HEK293 (cell line): ENCODE measurements at regions not wholly inside any gene's neighbourhood (a gene's known extent, or its start where the extent isn't known, plus 50 kb on each side); places are given as distances from the start of the nearest gene placed in this dataset.

Experiments used
- CTCF ChIA-PET: fragments of 350-600 bp; formaldehyde crosslinking; extraction: SDS; loops from one replicate; lab custom pipeline; 2021; ENCODE audit warnings: antibody characterized with exemption; lab: Yijun Ruan, JAX
- POLR2A ChIA-PET: fragments of 300-600 bp; formaldehyde crosslinking; extraction: SDS; loops from one replicate; lab custom pipeline; 2020; ENCODE audit warnings: antibody characterized with exemption, inconsistent platforms; lab: Yijun Ruan, JAX
- H3K27ac ChIP-seq: fragments of 200-500 bp; sonication (Bioruptor generic); 2 replicates; pipeline ENCODE4 v1.5.1; 2014; ENCODE audit warnings: low read depth, low read length, control low read depth, inconsistent platforms; ENCODE audit errors: extremely low read depth
- H3K36me3 ChIP-seq, 2 experiments: fragments of 200-500 bp in 1 of 2; sonication (Bioruptor generic) in 1 of 2; 1 replicate in 1 of 2; 2 replicates in 1 of 2; pipeline ENCODE4 v1.5.1; 2014 to 2017; ENCODE audit warnings: inconsistent platforms in 2 of 2, low read length in 2 of 2; ENCODE audit not compliant: control insufficient read depth in 2 of 2, insufficient read depth in 1 of 2
- H3K4me1 ChIP-seq: fragments of 200-500 bp; sonication (Bioruptor generic); 2 replicates; pipeline ENCODE4 v1.5.1; 2014; ENCODE audit warnings: mild to moderate bottlenecking, low read length, inconsistent platforms; ENCODE audit not compliant: control insufficient read depth, insufficient read depth
- H3K4me3 ChIP-seq: 2 replicates; pipeline ENCODE4 v1.5.1; 2011; ENCODE audit warnings: low read depth, mild to moderate bottlenecking, control low read depth, low read length, moderate library complexity
- H3K9me3 ChIP-seq: fragments of 200-500 bp; sonication (Bioruptor generic); 2 replicates; pipeline ENCODE4 v1.5.1; 2014; ENCODE audit warnings: low read depth, low read length, inconsistent platforms; ENCODE audit not compliant: control insufficient read depth, insufficient read depth
- ATF2 ChIP-seq: fragments of 450-650 bp; formaldehyde crosslinking; IDR thresholded peaks from 2 replicates; pipeline ENCODE4 v1.5.1; 2016; ENCODE audit warnings: missing biosample characterization, missing genetic modification characterization, low read depth
- BCL11A ChIP-seq: fragments of 450-650 bp; formaldehyde crosslinking; IDR thresholded peaks from 2 replicates; pipeline ENCODE4 v1.5.1; 2016; ENCODE audit warnings: low read depth, missing biosample characterization, missing genetic modification characterization
- GFI1B ChIP-seq: fragments of 450-650 bp; formaldehyde crosslinking; IDR thresholded peaks from 2 replicates; pipeline ENCODE4 v1.5.1; 2016; ENCODE audit warnings: missing biosample characterization, missing genetic modification characterization
- HIC1 ChIP-seq: fragments of 450-650 bp; formaldehyde crosslinking; IDR thresholded peaks from 2 replicates; pipeline ENCODE4 v1.5.1; 2016; ENCODE audit warnings: missing biosample characterization, missing genetic modification characterization
- KLF16 ChIP-seq: fragments of 450-650 bp; formaldehyde crosslinking; IDR thresholded peaks from 2 replicates; pipeline ENCODE4 v1.5.1; 2017; ENCODE audit warnings: missing biosample characterization, missing genetic modification characterization
- KLF8 ChIP-seq: fragments of 450-650 bp; formaldehyde crosslinking; IDR thresholded peaks from 2 replicates; pipeline ENCODE4 v1.5.1; 2016; ENCODE audit warnings: missing biosample characterization, missing genetic modification characterization
- OSR2 ChIP-seq: fragments of 450-650 bp; formaldehyde crosslinking; IDR thresholded peaks from 2 replicates; pipeline ENCODE4 v1.5.1; 2016; ENCODE audit warnings: missing biosample characterization, missing genetic modification characterization
- OVOL3 ChIP-seq: fragments of 450-650 bp; formaldehyde crosslinking; IDR thresholded peaks from 2 replicates; pipeline ENCODE4 v1.5.1; 2016; ENCODE audit warnings: missing biosample characterization, missing genetic modification characterization
- ZBTB44 ChIP-seq: fragments of 450-650 bp; IDR thresholded peaks from 2 replicates; pipeline ENCODE4 v1.5.1; 2018; ENCODE audit warnings: missing biosample characterization, mild to moderate bottlenecking, missing genetic modification characterization
- ZBTB8A ChIP-seq: fragments of 450-650 bp; formaldehyde crosslinking; IDR thresholded peaks from 2 replicates; pipeline ENCODE4 v1.5.1; 2016; ENCODE audit warnings: missing biosample characterization, missing genetic modification characterization
- ZFP3 ChIP-seq: fragments of 450-650 bp; formaldehyde crosslinking; IDR thresholded peaks from 2 replicates; pipeline ENCODE4 v1.5.1; 2016; ENCODE audit warnings: low read depth, missing biosample characterization, missing genetic modification characterization
- ZNF133 ChIP-seq: fragments of 450-650 bp; formaldehyde crosslinking; IDR thresholded peaks from 2 replicates; pipeline ENCODE4 v1.5.1; 2016; ENCODE audit warnings: missing biosample characterization, missing genetic modification characterization
- ZNF148 ChIP-seq: fragments of 450-650 bp; formaldehyde crosslinking; IDR thresholded peaks from 2 replicates; pipeline ENCODE4 v1.5.0; 2017; ENCODE audit warnings: missing biosample characterization, missing genetic modification characterization, borderline replicate concordance
- ZNF2 ChIP-seq: fragments of 450-650 bp; formaldehyde crosslinking; IDR thresholded peaks from 2 replicates; pipeline ENCODE4 v1.5.1; 2016; ENCODE audit warnings: missing biosample characterization, missing genetic modification characterization
- ZNF202 ChIP-seq: fragments of 450-650 bp; formaldehyde crosslinking; IDR thresholded peaks from 2 replicates; pipeline ENCODE4 v1.5.1; 2016; ENCODE audit warnings: missing biosample characterization, missing genetic modification characterization, borderline replicate concordance
- ZNF239 ChIP-seq: fragments of 450-650 bp; formaldehyde crosslinking; IDR thresholded peaks from 2 replicates; pipeline ENCODE4 v1.5.1; 2016; ENCODE audit warnings: missing biosample characterization, missing genetic modification characterization
- ZNF24 ChIP-seq: fragments of 450-650 bp; formaldehyde crosslinking; IDR thresholded peaks from 2 replicates; pipeline ENCODE4 v1.5.1; 2016; ENCODE audit warnings: missing biosample characterization, missing genetic modification characterization
- ZNF266 ChIP-seq: fragments of 450-650 bp; formaldehyde crosslinking; IDR thresholded peaks from 2 replicates; pipeline ENCODE4 v1.5.1; 2016; ENCODE audit warnings: missing biosample characterization, missing genetic modification characterization, low read depth
- ZNF292 ChIP-seq: fragments of 450-650 bp; formaldehyde crosslinking; IDR thresholded peaks from 2 replicates; pipeline ENCODE4 v1.5.1; 2016; ENCODE audit warnings: low read depth, missing biosample characterization, missing genetic modification characterization, borderline replicate concordance
- ZNF488 ChIP-seq: fragments of 450-650 bp; formaldehyde crosslinking; IDR thresholded peaks from 2 replicates; pipeline ENCODE4 v1.5.1; 2016; ENCODE audit warnings: missing biosample characterization, missing genetic modification characterization
- ZNF530 ChIP-seq: fragments of 450-650 bp; formaldehyde crosslinking; IDR thresholded peaks from 2 replicates; pipeline ENCODE4 v1.5.1; 2016; ENCODE audit warnings: low read depth, missing biosample characterization, missing genetic modification characterization
- ZNF549 ChIP-seq: fragments of 450-650 bp; IDR thresholded peaks from 2 replicates; pipeline ENCODE4 v1.5.1; 2018; ENCODE audit warnings: missing biosample characterization, missing genetic modification characterization, mild to moderate bottlenecking, inconsistent platforms, moderate library complexity
- ZNF560 ChIP-seq: fragments of 450-650 bp; formaldehyde crosslinking; IDR thresholded peaks from 2 replicates; pipeline ENCODE4 v1.5.1; 2017; ENCODE audit warnings: missing biosample characterization, missing genetic modification characterization, borderline replicate concordance
- ZNF571 ChIP-seq: fragments of 450-650 bp; formaldehyde crosslinking; IDR thresholded peaks from 2 replicates; pipeline ENCODE4 v1.5.0; 2017; ENCODE audit warnings: missing biosample characterization, missing genetic modification characterization
- ZNF707 ChIP-seq: fragments of 450-650 bp; formaldehyde crosslinking; IDR thresholded peaks from 2 replicates; pipeline ENCODE4 v1.5.1; 2016; ENCODE audit warnings: missing biosample characterization, missing genetic modification characterization
- ZNF843 ChIP-seq: fragments of 450-650 bp; formaldehyde crosslinking; IDR thresholded peaks from 2 replicates; pipeline ENCODE4 v1.5.1; 2016; ENCODE audit warnings: missing biosample characterization, missing genetic modification characterization
- ZSCAN16 ChIP-seq: fragments of 450-650 bp; formaldehyde crosslinking; IDR thresholded peaks from 2 replicates; pipeline ENCODE4 v1.5.1; 2016; ENCODE audit warnings: missing biosample characterization, missing genetic modification characterization
- ZSCAN5A ChIP-seq: fragments of 450-650 bp; formaldehyde crosslinking; IDR thresholded peaks from 2 replicates; pipeline ENCODE4 v1.5.1; 2016; ENCODE audit warnings: missing biosample characterization, missing genetic modification characterization

GRCh38 chr4:31947101-31947500, 1226.9 kb downstream of the PCDH7 start:
- TF ChIP-seq OVOL3 (no peak), ZBTB44 (tag by site-specific recombination) (no peak), ZNF239 (tag by site-specific recombination) (no peak), ZNF148 (tag by site-specific recombination) (no peak), KLF16 (tag by site-specific recombination) (no peak), ZNF2 (tag by site-specific recombination) (no peak), HIC1 (tag by site-specific recombination) (no peak), ZNF133 (no peak), ATF2 (tag by site-specific recombination) (no peak), GFI1B (tag by site-specific recombination) (no peak), ZNF24 (tag by site-specific recombination) (no peak), OSR2 (tag by site-specific recombination) (no peak), BCL11A (tag by site-specific recombination) (no peak)
- CTCF ChIA-PET = no interaction called here
- H3K36me3 ChIP-seq = no peaks in the 10 kb centered on the region

GRCh38 chr4:31949045-31949444, 1228.9 kb downstream of the PCDH7 start:
- H3K36me3 ChIP-seq = no peaks in the 10 kb centered on the region
- H3K4me1 ChIP-seq = no peaks in the 10 kb centered on the region
- no peak overlapping the region for H3K4me3 ChIP-seq
- ChIA-PET CTCF (interaction anchor here (0.6 kb wide), 1 partner anchor 260 kb away, joined by 3 read pairs; no protein-coding TSS in a partner anchor), POLR2A (no interaction called here)
- no peak overlapping the region for H3K27ac ChIP-seq
- H3K9me3 ChIP-seq = no peaks in the 10 kb centered on the region
- no peak for TF ChIP-seq ZNF530
- TF ChIP-seq ZNF488 (tag by site-specific recombination) = no peak
- no peak for TF ChIP-seq ZBTB8A (tag by site-specific recombination)
- TF ChIP-seq ZNF549 = no peak
- no peak for TF ChIP-seq ZFP3 (tag by site-specific recombination)
- TF ChIP-seq ZSCAN5A (tag by site-specific recombination) = no peak
- no peak for TF ChIP-seq ZNF292 (tag by site-specific recombination)
- no peak for TF ChIP-seq ZNF843
- no peak for TF ChIP-seq ZNF571 (tag by site-specific recombination)
- TF ChIP-seq ZNF560 (tag by site-specific recombination) = no peak
- TF ChIP-seq ZNF707 (tag by site-specific recombination) = no peak
- no peak for TF ChIP-seq ZNF266
- TF ChIP-seq ZSCAN16 (tag by site-specific recombination) = no peak
- TF ChIP-seq ZNF202 (tag by site-specific recombination) = no peak
- TF ChIP-seq KLF8 (tag by site-specific recombination) = no peak

More at GRCh38 chr4:31947101-31947500, 1226.9 kb downstream of the PCDH7 start:
- POLR2A ChIA-PET = no interaction called here
- Histone ChIP-seq H3K9me3 (no peaks in the 10 kb centered on the region), H3K4me1 (no peaks in the 10 kb centered on the region), H3K27ac (no peak overlapping the region), H3K4me3 (no peak overlapping the region)
